ENCODE measurements at regions not wholly inside any gene's neighbourhood (a gene's known extent, or its start where the extent isn't known, plus 50 kb on each side); places are given as distances from the start of the nearest gene placed in this dataset.
"Not testable (repeated sequence)": the region's sequence is repeated elsewhere in the genome, so short reads cannot be mapped to it uniquely, and the experiment has no call there.

- no peak for DNase-seq
These were observed 80.3 kb downstream of the NXPE2 start for GRCh38 chr11:114758627-114759026.

DNA sequence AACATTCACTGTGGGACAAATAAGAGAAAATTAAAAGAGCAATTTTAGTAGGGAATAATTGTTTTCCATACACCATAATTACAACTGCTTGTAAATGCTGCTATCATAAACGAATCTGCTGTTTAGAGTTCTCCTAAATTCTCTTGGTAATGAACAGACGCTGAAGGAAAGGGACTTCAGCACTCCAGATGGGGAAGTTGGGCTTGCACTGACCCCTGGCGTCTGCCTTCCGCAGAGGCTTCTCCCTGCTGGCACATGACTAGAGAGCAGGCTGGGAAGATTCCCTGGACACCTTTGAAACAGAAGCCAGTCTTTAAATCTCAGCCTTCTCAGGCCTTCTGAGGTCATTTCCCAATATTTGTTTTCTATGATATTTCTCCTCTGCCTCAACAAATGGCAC is 84.1 kb downstream of the NXPE2 start:
- no peak for DNase-seq

GRCh38 chr11:114764563-114764962 is 86.2 kb downstream of the NXPE2 start:
- DNase-seq = no peak

DNA sequence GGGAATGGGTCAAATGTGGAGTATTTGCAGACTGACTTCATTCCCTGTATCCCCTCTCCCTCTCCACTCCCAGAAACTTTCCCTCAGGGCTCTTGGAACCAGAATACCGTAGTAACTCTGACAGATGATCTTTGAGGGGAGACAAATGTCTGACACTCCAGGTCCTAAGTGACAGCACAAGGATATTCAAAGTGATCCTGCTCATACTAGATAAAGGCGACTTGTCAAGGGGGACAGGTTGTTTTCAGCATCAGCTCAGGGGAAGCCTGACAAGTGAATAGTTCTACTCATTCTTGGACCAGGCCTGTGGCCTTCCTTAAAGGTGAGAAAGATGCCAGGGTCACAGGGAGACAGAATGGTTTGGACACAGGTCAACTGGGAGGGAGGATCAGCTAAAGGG is 92.8 kb downstream of the NXPE2 start:
- DNase-seq = no peak

DNA sequence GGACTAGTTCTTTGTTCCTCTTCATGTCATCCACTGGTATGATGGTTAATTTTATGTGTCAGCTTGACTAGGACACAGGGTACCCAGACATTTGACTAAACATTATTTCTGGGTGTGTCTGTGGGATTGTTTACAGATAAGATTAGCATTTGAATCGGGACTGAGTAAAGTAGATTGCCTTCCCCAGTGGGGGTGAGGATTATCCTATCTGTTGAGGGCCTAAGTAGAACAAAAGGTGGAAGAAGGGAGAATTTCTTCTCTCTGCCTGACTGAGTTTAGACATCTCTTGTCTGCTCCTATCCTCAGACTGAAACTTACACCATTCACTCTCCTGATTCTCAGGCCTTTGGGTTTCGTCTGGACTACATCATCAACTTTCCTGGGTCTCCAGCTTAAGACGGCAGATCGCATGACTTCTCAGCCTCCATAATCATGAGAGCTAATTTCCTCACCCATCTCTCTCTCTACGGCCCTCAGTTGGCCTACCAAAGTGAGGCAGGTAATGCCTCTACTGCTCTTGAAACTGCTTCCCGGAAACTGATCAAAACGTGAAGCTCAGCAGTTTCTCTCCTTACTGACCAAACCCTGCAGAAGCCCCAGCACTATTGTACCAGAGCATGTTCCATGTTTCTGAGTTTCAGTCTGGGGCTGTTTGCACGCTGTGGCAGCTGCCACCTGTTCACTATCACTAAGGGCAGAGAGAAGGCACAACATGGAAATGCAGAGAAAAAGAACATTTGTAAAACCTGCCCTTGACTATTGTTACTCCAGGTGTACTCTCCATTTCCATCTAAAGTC is 95.4 kb downstream of the NXPE2 start:
- DNase-seq = no peak

DNA sequence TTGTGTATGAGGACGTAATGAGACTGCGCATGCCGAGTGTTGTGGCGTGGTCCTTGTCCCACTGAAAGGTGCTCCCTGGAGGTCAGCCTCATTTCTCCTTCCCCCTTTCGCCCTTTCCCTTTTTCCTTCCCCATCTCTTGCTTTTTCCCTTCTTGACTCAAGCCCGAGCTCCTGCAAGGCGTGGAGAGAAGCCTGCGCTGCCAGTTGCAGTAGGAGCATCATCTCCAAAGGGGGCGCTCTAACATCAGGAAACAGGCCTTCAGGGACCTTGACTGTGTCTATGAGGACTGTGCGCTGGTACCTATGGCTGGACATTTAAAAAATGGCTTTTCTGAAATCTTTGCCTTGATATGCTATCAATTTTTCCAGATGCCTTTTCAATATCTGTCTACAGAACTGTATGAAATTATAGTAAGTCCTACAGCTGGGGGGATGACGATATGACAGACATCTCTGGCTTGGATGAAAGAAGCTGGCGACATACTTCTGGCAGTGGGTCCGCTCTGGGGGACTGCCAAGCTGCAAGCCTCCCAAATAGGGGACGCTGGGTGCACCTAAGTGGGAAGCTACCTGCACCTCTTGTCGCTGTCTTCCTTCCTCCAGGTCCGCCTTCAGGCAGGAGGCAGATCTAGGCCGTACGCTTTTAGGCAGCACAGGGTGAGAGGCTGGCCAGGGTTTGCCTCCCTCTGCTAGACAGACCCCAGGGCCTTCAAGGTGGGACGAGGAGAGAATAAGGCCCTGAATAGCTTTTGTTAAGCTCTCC is 96.5 kb downstream of the NXPE2 start:
- peak in 1 of 2 experiments; percentile 53 for DNase-seq

DNA sequence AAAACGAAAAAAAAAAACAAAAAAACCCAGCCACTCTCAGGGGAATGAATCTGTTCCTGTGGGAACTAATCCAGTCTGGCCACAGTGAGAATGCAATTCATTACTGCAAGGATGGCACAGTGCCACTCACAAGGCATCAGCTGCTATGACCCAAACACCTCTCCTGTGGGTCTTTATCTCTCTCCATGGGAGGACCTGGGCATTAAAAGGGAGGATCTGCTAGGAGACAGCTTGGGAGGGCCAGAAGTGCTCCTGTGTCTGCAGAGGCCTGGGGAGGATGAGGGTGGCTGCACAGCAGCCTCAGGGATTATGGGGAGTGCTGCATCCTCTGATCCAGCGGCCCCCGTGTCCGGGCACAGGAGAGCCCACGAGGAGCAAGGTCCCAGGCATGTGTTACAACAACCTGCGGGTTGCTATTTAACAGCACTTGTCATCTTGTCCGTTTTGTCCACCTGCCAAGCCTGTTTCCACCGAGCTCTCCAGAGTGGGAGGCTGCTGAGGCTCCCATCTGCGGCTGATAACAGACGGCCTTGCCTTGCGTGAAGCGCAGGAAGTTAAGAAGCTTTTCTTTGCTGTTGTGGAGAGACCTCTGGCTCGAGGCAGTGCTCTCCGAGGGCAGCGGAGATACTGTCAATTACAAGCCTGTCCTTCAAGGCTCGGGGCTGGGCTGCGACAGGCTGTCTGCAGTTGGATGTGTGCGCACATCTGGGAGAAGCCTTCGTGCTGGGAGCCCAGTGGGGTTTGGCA is 97.7 kb downstream of the NXPE2 start:
- DNase-seq = no peak

- DNase-seq = no peak
These were observed 98.6 kb downstream of the NXPE2 start for GRCh38 chr11:114776956-114777355.

DNA sequence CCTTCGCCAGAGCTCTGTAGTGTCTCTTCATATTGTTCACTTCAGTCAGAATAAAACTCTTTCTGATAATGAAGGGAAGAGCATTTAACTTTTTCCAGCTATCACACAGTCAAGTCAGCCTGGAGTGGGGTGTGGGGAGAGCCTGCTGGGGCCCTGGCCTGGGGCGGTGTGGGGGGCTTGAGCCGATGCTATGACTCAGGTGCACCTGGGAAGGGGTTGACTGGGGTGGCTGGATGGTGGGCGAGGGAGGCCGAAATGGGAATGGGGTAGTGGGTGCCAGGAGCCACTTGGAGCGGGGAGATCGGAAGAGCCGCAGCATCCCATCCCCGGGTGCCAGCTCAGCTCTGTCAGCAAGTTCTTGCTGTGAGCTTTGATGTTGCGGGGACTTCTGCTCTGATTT is 100.9 kb downstream of the NXPE2 start:
- no peak for DNase-seq

GRCh38 chr11:114782650-114783310 is 104.5 kb downstream of the NXPE2 start:
- DNase-seq = no peak

- DNase-seq = no peak
These were observed 105.5 kb downstream of the NXPE2 start for GRCh38 chr11:114783805-114784204.

- no peak for DNase-seq
These were observed 105.9 kb downstream of the NXPE2 start for GRCh38 chr11:114784216-114784615.

DNA sequence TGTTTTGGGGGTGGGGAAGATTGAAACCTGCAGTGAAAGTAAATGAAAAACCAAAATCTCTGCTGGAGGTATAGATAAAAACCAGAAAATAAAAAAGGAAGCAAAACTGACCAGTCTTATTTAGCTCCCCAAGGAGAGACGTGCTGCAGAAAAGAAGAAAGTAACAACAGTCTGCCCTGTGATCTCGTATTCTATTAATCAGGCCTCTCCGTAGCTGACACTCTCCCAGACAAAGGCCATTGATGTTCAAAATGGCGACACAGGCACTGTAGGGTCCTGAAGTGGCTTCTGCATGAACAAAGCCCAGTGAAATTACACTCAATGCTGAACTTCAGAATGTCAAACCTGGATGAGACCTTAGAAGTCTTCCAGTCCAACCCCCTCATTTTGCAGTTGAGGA is 106.6 kb downstream of the NXPE2 start:
- DNase-seq = no peak

GRCh38 chr11:114785820-114786219 is 107.5 kb downstream of the NXPE2 start:
- no peak for DNase-seq

GRCh38 chr11:114787126-114787525 is 108.8 kb downstream of the NXPE2 start:
- DNase-seq = no peak

GRCh38 chr11:114790910-114791309 is 112.6 kb downstream of the NXPE2 start:
- DNase-seq = no peak

- DNase-seq = no peak
These were observed 115.8 kb downstream of the NXPE2 start for GRCh38 chr11:114794048-114794684.

GRCh38 chr11:114796954-114797721 is 118.8 kb downstream of the NXPE2 start:
- no peak for DNase-seq

DNA sequence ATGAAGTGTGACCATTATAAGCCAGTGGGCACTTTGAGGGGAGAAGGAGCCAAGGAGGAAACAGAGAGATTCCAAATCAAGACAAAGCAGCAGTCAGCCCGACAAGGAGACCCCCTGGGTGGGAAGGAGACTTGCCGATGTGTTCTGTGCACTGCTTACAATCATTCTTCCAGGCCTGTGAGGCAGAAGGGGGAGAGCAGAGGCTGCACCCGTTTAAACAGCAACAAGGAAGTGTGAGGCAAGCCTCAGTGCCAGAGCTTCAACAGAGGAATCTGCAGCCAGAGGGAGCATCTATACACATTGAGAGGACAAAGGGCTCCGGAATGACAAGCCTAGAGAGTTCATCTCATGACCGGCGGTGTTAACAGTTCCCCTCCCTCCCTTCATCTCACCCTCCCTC is 121.1 kb downstream of the NXPE2 start:
- DNase-seq = no peak

DNA sequence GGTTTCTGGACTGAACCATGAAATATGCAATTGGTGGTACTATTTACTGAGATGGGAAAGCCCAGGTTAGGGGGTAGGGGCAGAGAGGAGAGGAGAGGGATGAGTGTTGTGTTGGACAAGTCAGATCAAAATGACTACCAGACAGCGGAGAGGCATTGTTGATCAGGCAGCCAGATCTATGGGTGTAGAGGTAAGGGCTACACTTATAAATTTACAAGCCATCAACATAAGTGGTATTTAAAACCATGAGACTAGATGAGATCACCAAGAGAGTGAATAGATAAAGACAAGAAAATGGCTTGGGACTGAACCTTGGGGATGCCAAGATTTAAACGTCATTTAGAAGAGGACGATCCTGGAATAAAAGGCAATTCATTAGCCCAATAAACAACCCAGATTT is 123.4 kb downstream of the NXPE2 start:
- DNase-seq = no peak

GRCh38 chr11:114802878-114803277 is 124.6 kb downstream of the NXPE2 start:
- DNase-seq = no peak

- DNase-seq = not testable (repeated sequence)
These were observed 127.1 kb downstream of the NXPE2 start for GRCh38 chr11:114805431-114805830.

Measured in NCI-H187 (cell line).